ENCODE measurements at regions not wholly inside any gene's neighbourhood (a gene's known extent, or its start where the extent isn't known, plus 50 kb on each side); places are given as distances from the start of the nearest gene placed in this dataset.

GRCh38 chr16:9205661-9206060 is 114.2 kb downstream of the HAPSTR1 start:
- no peak for TF ChIP-seq EZH2 (optimal IDR thresholded peaks at IDR 0.05; ENCODE audit: low read depth, low read length)
- TF ChIP-seq, protein P1, sequence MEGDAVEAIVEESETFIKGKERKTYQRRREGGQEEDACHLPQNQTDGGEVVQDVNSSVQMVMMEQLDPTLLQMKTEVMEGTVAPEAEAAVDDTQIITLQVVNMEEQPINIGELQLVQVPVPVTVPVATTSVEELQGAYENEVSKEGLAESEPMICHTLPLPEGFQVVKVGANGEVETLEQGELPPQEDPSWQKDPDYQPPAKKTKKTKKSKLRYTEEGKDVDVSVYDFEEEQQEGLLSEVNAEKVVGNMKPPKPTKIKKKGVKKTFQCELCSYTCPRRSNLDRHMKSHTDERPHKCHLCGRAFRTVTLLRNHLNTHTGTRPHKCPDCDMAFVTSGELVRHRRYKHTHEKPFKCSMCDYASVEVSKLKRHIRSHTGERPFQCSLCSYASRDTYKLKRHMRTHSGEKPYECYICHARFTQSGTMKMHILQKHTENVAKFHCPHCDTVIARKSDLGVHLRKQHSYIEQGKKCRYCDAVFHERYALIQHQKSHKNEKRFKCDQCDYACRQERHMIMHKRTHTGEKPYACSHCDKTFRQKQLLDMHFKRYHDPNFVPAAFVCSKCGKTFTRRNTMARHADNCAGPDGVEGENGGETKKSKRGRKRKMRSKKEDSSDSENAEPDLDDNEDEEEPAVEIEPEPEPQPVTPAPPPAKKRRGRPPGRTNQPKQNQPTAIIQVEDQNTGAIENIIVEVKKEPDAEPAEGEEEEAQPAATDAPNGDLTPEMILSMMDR (IDR thresholded peaks at IDR 0.05; ENCODE audit: low read length): no peak
